ENCODE measurements at regions not wholly inside any gene's neighbourhood (a gene's known extent, or its start where the extent isn't known, plus 50 kb on each side); places are given as distances from the start of the nearest gene placed in this dataset.

GRCh38 chr11:127804747-127805400, 782.5 kb downstream of the ETS1 start:
- TF ChIP-seq CTCF (IDR thresholded peaks at IDR 0.05; ENCODE audit: low read depth, low read length, poor library complexity, severe bottlenecking) (no peak), EZH2phosphoT487 (IDR thresholded peaks at IDR 0.05; ENCODE audit: borderline replicate concordance, low read length) (no peak)

Data from DOHH2 (cell line).